WTC11 (cell line): ENCODE measurements at regions not wholly inside any gene's neighbourhood (a gene's known extent, or its start where the extent isn't known, plus 50 kb on each side); places are given as distances from the start of the nearest gene placed in this dataset.
A peak's percentile ranks its signal among the peaks of the same experiment; 100 is the strongest.

Experiments used
- ATAC-seq: fragments of 200-7000 bp; cut with Tn5 transposase; 2 replicates; pipeline ENCODE4 v1.10.0; 2021; ENCODE audit warnings: mild to moderate bottlenecking, moderate library complexity
- CTCF ChIA-PET: fragments of 300-600 bp; sonication (Branson Sonifier 250); formaldehyde crosslinking; loops from one replicate; lab custom pipeline; 2021; ENCODE audit warnings: antibody characterized with exemption; lab: Charles Lee
- POLR2A ChIA-PET: fragments of 350-600 bp; sonication (Branson Sonifier 250); formaldehyde crosslinking; loops from one replicate; lab custom pipeline; 2021; ENCODE audit warnings: antibody characterized with exemption; lab: Charles Lee
- DNase-seq: peaks from one replicate; pipeline ENCODE4 v3.0.0; 2021; ENCODE audit warnings: low spot score
- H3K27ac Mint-ChIP-seq: 2 replicates; pipeline ENCODE4 v1.8.0; 2021; ENCODE audit warnings: mixed read lengths
- H3K27me3 Mint-ChIP-seq: 2 replicates; pipeline ENCODE4 v1.8.0; 2021; ENCODE audit warnings: low read depth, mild to moderate bottlenecking, moderate library complexity, mixed read lengths
- H3K36me3 Mint-ChIP-seq: 2 replicates; pipeline ENCODE4 v1.8.0; 2021; ENCODE audit warnings: mixed read lengths
- H3K4me1 Mint-ChIP-seq: 2 replicates; pipeline ENCODE4 v1.8.0; 2022; ENCODE audit warnings: mixed read lengths
- H3K4me3 Mint-ChIP-seq: 2 replicates; pipeline ENCODE4 v1.8.0; 2021; ENCODE audit warnings: mild to moderate bottlenecking, moderate library complexity, mixed read lengths
- H3K9me3 Mint-ChIP-seq: 2 replicates; pipeline ENCODE4 v1.8.0; 2021; ENCODE audit warnings: mixed read lengths
- ATF2 ChIP-seq: sonication (generic); formaldehyde crosslinking; IDR thresholded peaks from 2 replicates; pipeline ENCODE4 v1.8.1; 2022; ENCODE audit warnings: low read depth, missing genetic modification reagents, borderline replicate concordance
- CTCF ChIP-seq: fragments of 200-600 bp; IDR thresholded peaks from 2 replicates; pipeline ENCODE4 v1.8.0; 2022; ENCODE audit warnings: antibody characterized with exemption
- GRHL2 ChIP-seq: fragments of 250-450 bp; sonication (Bioruptor Pico); IDR thresholded peaks from 2 replicates; pipeline ENCODE4 v1.8.0; 2022; ENCODE audit warnings: mild to moderate bottlenecking, moderate library complexity; ENCODE audit not compliant: insufficient replicate concordance, severe bottlenecking
- HMGXB4 ChIP-seq: sonication (generic); formaldehyde crosslinking; IDR thresholded peaks from 2 replicates; pipeline ENCODE4 v1.8.1; 2023; ENCODE audit warnings: mild to moderate bottlenecking, moderate library complexity, missing genetic modification reagents
- MLX ChIP-seq: sonication (generic); formaldehyde crosslinking; IDR thresholded peaks from 2 replicates; pipeline ENCODE4 v1.8.1; 2023; ENCODE audit warnings: mild to moderate bottlenecking, missing genetic modification reagents, moderate library complexity
- NFYB ChIP-seq: sonication (generic); formaldehyde crosslinking; conservative IDR thresholded peaks from 2 replicates; pipeline ENCODE4 v1.8.0; 2022; ENCODE audit warnings: low read depth, missing genetic modification reagents
- NR1H2 ChIP-seq: sonication (generic); formaldehyde crosslinking; IDR thresholded peaks from 2 replicates; pipeline ENCODE4 v1.9.0; 2021; ENCODE audit warnings: mild to moderate bottlenecking, moderate library complexity, missing genetic modification reagents
- SOX15 ChIP-seq: fragments of 250-450 bp; sonication (Bioruptor Pico); IDR thresholded peaks from 2 replicates; pipeline ENCODE4 v1.9.0; 2021; ENCODE audit warnings: mild to moderate bottlenecking
- ZBTB43 ChIP-seq: sonication (generic); formaldehyde crosslinking; IDR thresholded peaks from 2 replicates; pipeline ENCODE4 v1.8.1; 2023; ENCODE audit warnings: mild to moderate bottlenecking, missing genetic modification reagents
- ZNF532 ChIP-seq: fragments of 250-450 bp; sonication (Bioruptor Pico); IDR thresholded peaks from 2 replicates; pipeline ENCODE4 v1.9.0; 2021; ENCODE audit warnings: mild to moderate bottlenecking, borderline replicate concordance

GRCh38 chr20:23245553-23246181 is 104.9 kb upstream of the NXT1 start:
- Mint-ChIP-seq H3K36me3 (no peaks in the 10 kb centered on the region), H3K9me3 (no peaks in the 10 kb centered on the region), H3K27me3 (no peaks in the 10 kb centered on the region; the same call in 1 of the 2 replicates), H3K4me1 (no peaks in the 10 kb centered on the region)
- ChIA-PET CTCF (interaction anchor here (0.6 to 3.5 kb wide), 31 partner anchors 10 to 1264 kb away, joined by 3 to 37 read pairs (median 4); partner anchors contain the start of gene NXT1), POLR2A (no interaction called here)
- ATAC-seq, result peak; percentile 95
- DNase-seq, result peak; percentile 68
- no peak for TF ChIP-seq ZNF532
- TF ChIP-seq ATF2, result no peak
- TF ChIP-seq ZBTB43 (CRISPR knock-in tag), result no peak
- 0 out of 2 replicates have a peak, but pooled peaks have one; percentile 14 for TF ChIP-seq CTCF
- TF ChIP-seq, all 79 proteins: peak for 1
- Mint-ChIP-seq H3K27ac (no peak overlapping the region), H3K4me3 (no peak overlapping the region)

GRCh38 chr20:23244916-23245552 is 105.6 kb upstream of the NXT1 start:
- no peaks in the 10 kb centered on the region for H3K9me3 Mint-ChIP-seq
- H3K4me3 Mint-ChIP-seq, result no peak overlapping the region
- POLR2A ChIA-PET, result interaction anchor here (0.6 kb wide), 1 partner anchor 570 kb away, joined by 4 read pairs; no protein-coding TSS in a partner anchor
- TF ChIP-seq GRHL2 (CRISPR knock-in tag) (no peak), NR1H2 (CRISPR knock-in tag) (no peak), SOX15 (CRISPR knock-in tag) (no peak), HMGXB4 (CRISPR knock-in tag) (no peak), NFYB (no peak), MLX (CRISPR knock-in tag) (no peak)
- TF ChIP-seq, all 79 proteins: peak for 0
- no peaks in the 10 kb centered on the region for H3K36me3 Mint-ChIP-seq
- DNase-seq, result no peak
- no peaks in the 10 kb centered on the region for H3K4me1 Mint-ChIP-seq
- H3K27me3 Mint-ChIP-seq, result no peaks in the 10 kb centered on the region; the same call in 1 of the 2 replicates
- CTCF ChIA-PET, result interaction anchor here (0.6 to 3.5 kb wide), 27 partner anchors 10 to 1263 kb away, joined by 3 to 37 read pairs (median 4); partner anchors contain the start of gene NXT1
- H3K27ac Mint-ChIP-seq, result no peak overlapping the region
- no peak for ATAC-seq
